IPS-11a (cell line): ENCODE measurements at regions not wholly inside any gene's neighbourhood (a gene's known extent, or its start where the extent isn't known, plus 50 kb on each side); places are given as distances from the start of the nearest gene placed in this dataset.

Source experiments
- H3K4me3 ChIP-seq: one replicate; pipeline ENCODE4 v1.5.1; 2013; ENCODE audit warnings: low read depth, low read length, control low read depth

GRCh38 chr12:84607170-84607819 is 305.3 kb downstream of the SLC6A15 start:
- no peak overlapping the region for H3K4me3 ChIP-seq

- no peak overlapping the region for H3K4me3 ChIP-seq
These were observed 306.6 kb downstream of the SLC6A15 start for GRCh38 chr12:84605983-84606382.

- H3K4me3 ChIP-seq, result no peak overlapping the region
These were observed 308.0 kb downstream of the SLC6A15 start for GRCh38 chr12:84604551-84604950.

- no peak overlapping the region for H3K4me3 ChIP-seq
These were observed 308.9 kb downstream of the SLC6A15 start for GRCh38 chr12:84603484-84604248.

GRCh38 chr12:84601483-84601882 is 311.1 kb downstream of the SLC6A15 start:
- no peak overlapping the region for H3K4me3 ChIP-seq

- no peak overlapping the region for H3K4me3 ChIP-seq
These were observed 313.1 kb downstream of the SLC6A15 start for GRCh38 chr12:84599539-84599938.

- H3K4me3 ChIP-seq, result no peak overlapping the region
These were observed 316.3 kb downstream of the SLC6A15 start for GRCh38 chr12:84596266-84596665.

- H3K4me3 ChIP-seq, result no peak overlapping the region
These were observed 318.4 kb downstream of the SLC6A15 start for GRCh38 chr12:84594157-84594556.

- H3K4me3 ChIP-seq, result no peak overlapping the region
These were observed 326.7 kb downstream of the SLC6A15 start for GRCh38 chr12:84585776-84586395.

GRCh38 chr12:84572196-84572595 is 340.4 kb downstream of the SLC6A15 start:
- no peak overlapping the region for H3K4me3 ChIP-seq

GRCh38 chr12:84562331-84562730 is 350.3 kb downstream of the SLC6A15 start:
- H3K4me3 ChIP-seq, result no peak overlapping the region

- H3K4me3 ChIP-seq, result no peak overlapping the region
These were observed 351.2 kb downstream of the SLC6A15 start for GRCh38 chr12:84561351-84561750.

GRCh38 chr12:84554199-84554723 is 358.3 kb downstream of the SLC6A15 start:
- no peak overlapping the region for H3K4me3 ChIP-seq

- no peak overlapping the region for H3K4me3 ChIP-seq
These were observed 359.1 kb downstream of the SLC6A15 start for GRCh38 chr12:84553331-84554117.

- no peak overlapping the region for H3K4me3 ChIP-seq
These were observed 361.2 kb downstream of the SLC6A15 start for GRCh38 chr12:84551373-84551772.

GRCh38 chr12:84550518-84550917 is 362.1 kb downstream of the SLC6A15 start:
- no peak overlapping the region for H3K4me3 ChIP-seq

- H3K4me3 ChIP-seq, result no peak overlapping the region
These were observed 370.3 kb downstream of the SLC6A15 start for GRCh38 chr12:84542289-84542688.

- H3K4me3 ChIP-seq, result no peak overlapping the region
These were observed 374.9 kb downstream of the SLC6A15 start for GRCh38 chr12:84537666-84538065.

- no peak overlapping the region for H3K4me3 ChIP-seq
These were observed 399.8 kb downstream of the SLC6A15 start for GRCh38 chr12:84512751-84513150.

GRCh38 chr12:84508851-84509260 is 403.7 kb downstream of the SLC6A15 start:
- no peak overlapping the region for H3K4me3 ChIP-seq
